Lower leg skin (tissue), 3 donors: ENCODE measurements at regions not wholly inside any gene's neighbourhood (a gene's known extent, or its start where the extent isn't known, plus 50 kb on each side); places are given as distances from the start of the nearest gene placed in this dataset.

Experiments
- CTCF ChIP-seq, 3 donors: fragments of 450-650 bp; IDR thresholded peaks; one replicate each; pipeline ENCODE4 v1.5.1; 2016; ENCODE audit warnings: antibody characterized with exemption in 3 of 3, mild to moderate bottlenecking in 3 of 3, moderate library complexity in 2 of 3
- POLR2A ChIP-seq, 2 donors: fragments of 450-650 bp; IDR thresholded peaks; one replicate each; pipeline ENCODE4 v1.6.1; 2016 to 2017; ENCODE audit warnings: antibody characterized with exemption in 2 of 2, mild to moderate bottlenecking in 1 of 2, moderate library complexity in 1 of 2

DNA sequence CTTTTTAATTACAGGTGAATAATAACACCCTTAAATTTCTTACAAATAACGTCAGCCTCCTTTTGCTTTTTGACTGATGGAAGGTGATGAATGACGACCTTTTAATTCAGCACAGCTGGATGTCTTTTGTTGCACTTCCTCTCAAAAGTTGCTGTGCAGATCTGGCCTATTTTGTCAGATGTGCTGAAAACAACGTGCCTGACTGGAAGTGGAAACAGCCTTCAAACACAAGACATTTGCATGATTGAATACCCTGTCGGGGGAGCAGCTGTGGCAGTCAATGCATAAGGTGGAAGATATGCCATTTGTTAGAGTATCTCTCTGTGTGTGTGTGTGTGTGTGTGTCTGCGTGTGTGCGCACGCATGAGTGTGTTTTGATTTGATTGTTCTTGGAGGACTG, 579.7 kb downstream of the SPRY1 start:
- TF ChIP-seq CTCF (IDR thresholded peaks at IDR 0.05) (no peak), POLR2A (IDR thresholded peaks at IDR 0.05) (no peak)
